ENCODE measurements at regions not wholly inside any gene's neighbourhood (a gene's known extent, or its start where the extent isn't known, plus 50 kb on each side); places are given as distances from the start of the nearest gene placed in this dataset.
"Not testable (repeated sequence)": the region's sequence is repeated elsewhere in the genome, so short reads cannot be mapped to it uniquely, and the experiment has no call there.

GRCh38 chr5:174436750-174437149 lies 287.6 kb upstream of the MSX2 start:
- no peak for DNase-seq (ENCODE audit: low read depth)

- DNase-seq (ENCODE audit: low read depth), result no peak
Observed at GRCh38 chr5:174444479-174445188, 279.7 kb upstream of the MSX2 start.

GRCh38 chr5:174446446-174446845 lies 277.9 kb upstream of the MSX2 start:
- peak; percentile 38 for DNase-seq (ENCODE audit: low read depth)

GRCh38 chr5:174446988-174447387 lies 277.4 kb upstream of the MSX2 start:
- DNase-seq (ENCODE audit: low read depth), result peak; percentile 39

GRCh38 chr5:174448041-174448440 lies 276.3 kb upstream of the MSX2 start:
- no peak for DNase-seq (ENCODE audit: low read depth)

GRCh38 chr5:174448662-174449061 lies 275.7 kb upstream of the MSX2 start:
- DNase-seq (ENCODE audit: low read depth), result peak; percentile 26

GRCh38 chr5:174453690-174454089 lies 270.7 kb upstream of the MSX2 start:
- DNase-seq (ENCODE audit: low read depth), result peak; percentile 40

GRCh38 chr5:174454464-174454863 lies 269.9 kb upstream of the MSX2 start:
- peak; percentile 66 for DNase-seq (ENCODE audit: low read depth)

GRCh38 chr5:174454890-174455289 lies 269.5 kb upstream of the MSX2 start:
- DNase-seq (ENCODE audit: low read depth), result no peak

- no peak for DNase-seq (ENCODE audit: low read depth)
Observed at GRCh38 chr5:174455301-174455700, 269.1 kb upstream of the MSX2 start.

- no peak for DNase-seq (ENCODE audit: low read depth)
Observed at GRCh38 chr5:174457141-174457678, 267.2 kb upstream of the MSX2 start.

GRCh38 chr5:174459071-174459702 lies 265.2 kb upstream of the MSX2 start:
- peak; percentile 66 for DNase-seq (ENCODE audit: low read depth)

- DNase-seq (ENCODE audit: low read depth), result peak; percentile 46
Observed at GRCh38 chr5:174459832-174460448, 264.4 kb upstream of the MSX2 start.

- no peak for DNase-seq (ENCODE audit: low read depth)
Observed at GRCh38 chr5:174462129-174462528, 262.3 kb upstream of the MSX2 start.

GRCh38 chr5:174464504-174465165 lies 259.7 kb upstream of the MSX2 start:
- no peak for DNase-seq (ENCODE audit: low read depth)

- not testable (repeated sequence) for DNase-seq (ENCODE audit: low read depth)
Observed at GRCh38 chr5:174471528-174471927, 252.9 kb upstream of the MSX2 start.

GRCh38 chr5:174472956-174473355 lies 251.4 kb upstream of the MSX2 start:
- DNase-seq (ENCODE audit: low read depth), result no peak

GRCh38 chr5:174476001-174476400 lies 248.4 kb upstream of the MSX2 start:
- DNase-seq (ENCODE audit: low read depth), result not testable (repeated sequence)

GRCh38 chr5:174479325-174479724 lies 245.1 kb upstream of the MSX2 start:
- no peak for DNase-seq (ENCODE audit: low read depth)

GRCh38 chr5:174481737-174482136 lies 242.6 kb upstream of the MSX2 start:
- no peak for DNase-seq (ENCODE audit: low read depth)

- DNase-seq (ENCODE audit: low read depth), result no peak
Observed at GRCh38 chr5:174482607-174483024, 241.8 kb upstream of the MSX2 start.

GRCh38 chr5:174483411-174483810 lies 241.0 kb upstream of the MSX2 start:
- DNase-seq (ENCODE audit: low read depth), result no peak
